ENCODE measurements at regions not wholly inside any gene's neighbourhood (a gene's known extent, or its start where the extent isn't known, plus 50 kb on each side); places are given as distances from the start of the nearest gene placed in this dataset.

DNA sequence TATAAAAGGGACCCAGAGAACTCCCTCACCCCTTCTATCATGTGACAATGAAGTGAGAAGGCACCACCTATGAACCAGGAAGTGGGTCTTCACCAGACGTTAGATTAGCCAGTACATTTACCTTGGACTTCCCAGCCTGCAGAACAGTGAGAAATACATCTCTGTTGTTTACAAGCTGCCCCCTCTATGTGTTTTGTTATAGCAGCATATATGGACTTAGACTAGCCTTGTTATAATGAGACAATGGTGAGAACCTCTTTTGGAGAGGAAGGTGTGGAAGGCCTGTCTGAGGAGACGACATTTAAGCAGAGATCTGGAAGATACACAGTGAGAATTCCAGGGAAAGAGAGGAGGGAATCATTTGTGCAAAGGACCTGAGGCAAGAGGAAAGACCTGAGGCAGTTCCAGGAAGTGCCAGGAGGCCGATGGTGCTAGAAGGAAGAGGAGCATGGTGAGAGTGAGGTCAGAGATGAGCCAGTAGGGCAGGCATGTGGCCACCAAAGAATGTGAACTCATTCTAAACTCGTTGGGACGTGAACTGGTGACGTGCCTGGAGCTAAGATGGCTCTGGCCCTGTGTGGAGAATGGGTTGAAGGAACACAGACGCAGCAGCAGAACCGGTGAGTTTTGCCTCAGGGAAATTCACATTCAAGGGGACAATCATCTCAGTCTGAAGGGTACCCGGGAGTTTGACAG, 98.9 kb upstream of the IRF2BP2 start:
- no peak for DNase-seq

DNA sequence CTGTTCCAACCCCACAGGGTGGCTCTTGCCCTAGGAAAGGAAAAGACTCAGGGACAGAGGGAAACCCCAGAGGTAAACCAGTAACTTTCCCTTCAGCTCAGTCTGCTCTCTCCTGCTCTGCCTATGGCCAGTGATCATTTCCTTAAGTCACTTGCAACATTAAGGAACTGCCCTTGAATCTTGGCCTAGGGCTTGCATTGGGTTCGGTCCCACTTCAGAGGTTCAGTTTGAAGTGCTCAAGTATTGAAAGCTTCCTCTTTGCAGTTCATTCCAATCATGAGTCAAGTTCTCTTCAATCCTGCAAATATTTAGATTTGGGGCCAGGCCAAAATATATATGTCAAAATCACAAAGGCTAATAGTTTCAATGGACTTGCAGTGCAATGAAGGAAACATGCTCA, 97.7 kb upstream of the IRF2BP2 start:
- no peak for DNase-seq

DNA sequence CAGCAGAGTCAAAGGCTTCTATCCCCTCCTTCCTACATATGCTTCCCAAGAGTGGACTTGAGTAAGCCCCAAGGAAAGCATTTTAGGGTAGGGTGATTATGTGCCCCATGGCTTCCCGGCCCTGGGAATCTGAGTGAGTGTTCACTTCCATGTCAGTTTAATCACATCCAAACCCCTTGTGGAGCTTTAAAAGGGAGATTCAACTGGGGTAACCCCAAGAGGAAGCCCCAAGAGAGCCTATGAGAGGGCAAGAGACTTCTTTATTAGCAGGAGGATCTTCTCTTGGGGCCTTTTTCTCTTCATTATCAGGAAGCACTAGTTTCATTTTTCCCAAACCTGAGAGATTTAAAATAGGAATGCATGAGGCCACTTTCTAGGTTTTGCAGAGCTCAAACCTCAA, 97.0 kb upstream of the IRF2BP2 start:
- no peak for DNase-seq

DNA sequence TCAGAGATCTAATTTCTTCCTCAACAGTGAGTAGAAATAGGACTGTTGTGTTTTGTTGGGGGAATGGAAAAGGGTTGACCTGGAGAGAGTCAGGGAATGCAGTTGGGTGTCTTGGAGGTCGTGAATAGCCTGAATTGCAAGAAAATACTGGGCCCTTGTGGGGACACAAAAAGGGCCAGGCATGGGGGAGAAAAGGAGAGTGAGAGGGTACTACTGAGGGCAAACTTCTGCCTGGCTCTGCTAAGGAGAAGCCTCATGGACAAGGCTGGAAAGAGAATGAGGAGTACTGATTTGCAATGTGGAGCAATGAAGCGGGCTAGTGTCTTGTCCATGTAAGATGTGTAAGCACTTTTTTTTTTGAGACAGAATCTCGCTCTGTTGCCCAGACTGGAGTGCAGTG, 96.2 kb upstream of the IRF2BP2 start:
- no peak for DNase-seq

DNA sequence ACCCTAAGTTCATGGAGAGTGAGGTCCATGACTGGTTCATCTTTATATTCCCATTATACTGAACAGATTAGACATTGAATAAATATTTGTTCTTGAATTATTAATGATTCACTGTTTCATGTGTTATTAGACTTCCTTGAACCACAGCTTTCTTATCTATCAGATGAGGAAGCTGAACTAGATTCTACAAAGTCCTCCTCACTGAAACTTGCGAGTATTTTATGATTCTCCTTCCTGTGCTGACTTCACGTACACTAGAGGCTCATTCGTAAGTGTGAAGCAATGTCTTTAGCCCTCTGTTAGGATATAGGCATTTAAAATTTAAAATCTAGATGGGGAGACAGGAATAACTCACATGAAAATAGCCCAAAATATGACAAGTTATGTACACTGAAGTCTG, 95.6 kb upstream of the IRF2BP2 start:
- DNase-seq: no peak

DNA sequence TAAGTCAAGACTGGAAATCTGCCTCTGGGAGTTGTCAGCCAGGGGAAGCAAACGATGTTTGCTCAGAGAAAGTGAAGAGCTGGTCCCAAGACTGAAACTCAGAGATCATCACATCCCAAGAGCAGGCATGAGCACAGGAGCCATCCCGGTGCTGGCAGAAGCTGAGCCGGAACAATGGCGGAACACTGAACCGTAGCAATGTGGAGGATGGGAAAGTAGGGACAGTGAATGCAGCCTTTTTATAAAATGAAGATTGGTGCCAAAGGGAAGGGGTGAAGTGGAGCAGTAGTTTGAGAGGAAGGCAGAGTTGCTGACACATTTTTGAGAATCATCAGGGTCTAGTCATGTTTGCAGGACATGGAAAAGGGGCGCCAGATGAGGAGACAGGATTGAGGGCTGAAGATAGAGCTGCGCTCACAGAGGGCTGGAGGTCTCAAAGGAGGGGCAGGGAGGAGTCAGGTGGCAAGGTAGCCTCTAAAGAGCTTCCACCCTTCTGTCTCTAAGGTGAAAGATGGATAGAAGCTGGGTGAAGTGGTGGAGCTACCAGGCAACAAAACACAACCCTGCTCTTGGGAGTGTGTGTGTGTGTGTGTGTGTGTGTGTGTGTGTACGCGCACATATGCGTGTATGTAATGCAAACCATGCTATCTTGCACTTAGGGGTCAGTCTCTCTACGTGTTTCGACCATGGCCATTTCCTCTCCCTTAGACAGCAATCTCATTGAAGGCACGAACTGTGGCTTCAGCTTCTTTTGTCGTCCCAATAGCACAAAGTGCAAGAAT, 94.3 kb upstream of the IRF2BP2 start:
- no peak for DNase-seq

DNA sequence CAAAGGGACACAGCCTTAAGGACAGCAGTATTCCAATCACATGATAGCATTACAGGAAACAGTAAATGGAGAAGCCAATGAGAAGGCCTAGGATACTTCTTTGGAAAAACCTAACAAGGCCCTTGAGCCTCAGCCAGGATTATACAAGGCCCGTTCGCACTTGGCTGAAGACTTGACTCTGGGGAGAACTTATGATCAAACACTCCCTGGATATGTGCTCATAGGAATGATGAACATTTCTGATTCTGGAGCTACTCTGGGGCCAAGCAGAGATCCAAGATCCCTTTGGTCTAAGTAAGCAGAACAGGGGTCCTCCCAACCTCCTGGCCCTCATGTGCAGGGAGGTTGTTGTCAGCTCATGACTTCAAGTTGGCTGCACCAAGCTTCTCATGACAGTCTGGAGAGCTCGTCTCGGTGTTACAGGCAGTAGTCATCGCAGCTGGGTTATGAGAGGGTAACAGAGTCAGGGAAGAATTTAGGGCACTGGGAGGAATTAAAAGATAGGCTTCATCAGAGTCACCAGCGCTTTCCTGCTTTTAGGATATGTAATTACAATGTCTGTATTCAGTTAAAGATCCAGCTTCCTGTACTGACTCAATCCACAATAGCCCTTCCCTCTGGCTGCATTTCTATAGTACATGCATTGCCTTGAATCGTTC, 92.5 kb upstream of the IRF2BP2 start:
- no peak for DNase-seq

DNA sequence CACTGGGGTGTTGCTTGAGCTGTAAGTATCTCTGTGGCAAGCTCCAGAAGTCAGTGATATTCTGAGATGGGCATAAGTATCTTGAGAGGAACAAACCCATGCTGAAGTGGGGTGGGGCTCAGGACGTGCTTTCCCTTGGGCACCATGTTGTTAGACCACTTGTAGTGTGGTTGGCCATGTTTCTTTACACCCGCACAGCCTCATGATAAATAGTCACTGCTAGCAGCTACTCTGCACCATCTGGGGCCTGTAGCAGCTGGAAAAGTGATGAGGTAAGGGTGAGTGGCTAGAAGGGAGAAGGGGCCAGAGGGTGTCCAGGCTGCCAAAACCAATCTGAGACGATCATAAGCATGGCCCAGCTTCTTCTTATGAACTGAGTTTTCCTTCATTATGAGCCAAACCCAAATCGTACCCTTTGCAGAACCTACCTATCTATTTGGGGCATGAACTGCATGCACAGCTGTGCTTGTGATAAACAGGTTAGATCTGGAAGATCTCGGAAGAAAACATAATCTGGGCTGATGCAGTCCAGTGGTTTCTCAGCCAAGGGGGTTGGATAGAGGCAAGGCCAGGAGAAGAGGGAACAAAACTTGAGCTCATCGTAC, 91.9 kb upstream of the IRF2BP2 start:
- no peak for DNase-seq

DNA sequence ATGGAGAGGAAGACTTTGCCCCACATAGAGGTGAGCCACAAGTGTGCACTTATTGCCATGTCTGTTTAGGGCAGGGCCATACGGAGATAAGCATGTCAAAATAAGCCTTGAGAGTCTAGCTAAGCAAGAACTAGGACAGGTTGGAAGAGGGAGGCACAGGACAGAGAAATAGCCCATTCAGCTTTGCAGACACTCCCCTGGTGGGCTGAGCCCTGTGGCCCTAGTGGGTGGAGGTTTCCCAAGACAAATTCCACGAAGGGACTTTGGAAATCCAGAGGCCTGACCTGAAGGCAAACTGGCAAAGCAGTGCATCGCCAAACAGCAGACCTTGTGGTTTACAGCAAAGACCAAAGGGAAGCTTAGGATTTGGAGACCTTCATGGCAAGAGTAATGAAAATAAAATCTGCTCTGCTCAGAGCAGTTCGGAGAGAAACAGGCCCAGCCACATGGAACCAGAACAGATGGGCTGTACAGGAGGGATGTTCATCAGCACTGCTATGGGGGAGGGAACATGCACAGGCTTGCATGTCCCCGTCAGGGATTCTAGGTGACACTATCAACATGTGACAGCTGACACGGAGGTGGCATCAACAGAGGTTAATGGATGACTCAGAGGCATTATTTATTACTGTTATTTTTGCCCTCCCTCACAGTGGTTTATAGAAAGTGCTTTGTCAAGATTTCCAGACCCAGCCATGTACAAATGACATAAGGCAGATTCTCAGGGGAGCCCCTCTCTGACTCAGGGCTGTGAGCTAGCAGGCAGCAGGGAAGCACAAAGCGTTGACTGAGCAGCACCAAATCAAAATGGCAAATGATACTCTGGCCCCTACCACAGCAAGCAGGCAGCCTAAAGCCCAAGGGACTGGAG, 90.1 kb upstream of the IRF2BP2 start:
- DNase-seq: no peak

DNA sequence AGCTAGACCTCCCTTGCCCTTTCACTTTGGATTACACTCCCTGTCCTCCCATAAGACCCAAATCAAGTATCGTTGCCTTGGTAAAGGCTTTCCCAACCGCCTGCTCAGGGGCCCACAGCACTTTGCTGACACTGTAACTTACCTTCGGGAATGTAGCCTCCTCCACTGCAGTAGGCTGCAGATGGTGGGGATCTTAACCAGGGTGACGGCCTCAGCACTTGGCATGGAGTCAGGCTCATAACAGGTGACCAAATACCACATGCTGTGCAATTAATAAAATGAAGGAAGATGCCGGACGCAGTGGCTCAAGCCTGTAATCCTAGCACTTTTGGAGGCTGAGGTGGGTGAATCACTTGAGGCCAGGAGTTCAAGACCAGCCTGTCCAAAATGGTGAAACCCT, 88.7 kb upstream of the IRF2BP2 start:
- no peak for DNase-seq

DNA sequence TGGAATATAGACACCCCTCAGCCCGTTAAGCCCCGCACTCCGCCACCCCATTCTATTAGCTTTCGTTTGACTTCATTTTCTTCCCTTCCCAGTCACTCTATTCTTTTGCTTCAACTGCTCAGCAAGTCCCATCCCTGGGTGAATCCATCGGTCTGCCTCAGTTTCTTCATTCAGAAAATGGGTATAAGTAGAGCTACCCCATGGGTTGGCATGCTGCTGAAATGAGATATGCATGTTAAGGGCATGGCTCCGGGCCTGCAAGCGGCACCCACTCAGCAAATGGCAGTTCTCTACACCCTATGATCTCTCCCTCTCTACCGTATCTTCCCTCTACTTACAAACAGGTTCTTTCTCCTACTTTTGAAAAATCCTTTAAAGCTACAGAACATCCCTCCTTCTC, 87.8 kb upstream of the IRF2BP2 start:
- no peak for DNase-seq

DNA sequence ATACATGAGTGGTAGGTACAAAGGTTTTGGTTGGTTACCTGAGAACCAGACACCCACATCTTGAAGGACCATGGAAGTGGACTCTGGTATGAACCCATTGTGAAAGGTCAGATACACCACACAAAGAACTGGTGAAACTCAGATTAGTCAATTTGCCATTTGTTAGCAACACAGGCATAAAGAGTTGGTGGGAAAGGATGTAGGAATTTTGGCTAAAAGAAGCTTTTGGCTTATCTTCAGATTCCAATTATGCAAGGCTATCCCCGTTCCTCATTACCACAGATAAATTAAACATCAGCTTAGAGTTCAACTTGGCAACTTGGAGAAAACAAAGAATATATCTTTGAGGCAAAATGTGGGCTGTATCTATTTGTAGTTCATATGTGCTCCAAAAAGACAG, 87.0 kb upstream of the IRF2BP2 start:
- no peak for DNase-seq

DNA sequence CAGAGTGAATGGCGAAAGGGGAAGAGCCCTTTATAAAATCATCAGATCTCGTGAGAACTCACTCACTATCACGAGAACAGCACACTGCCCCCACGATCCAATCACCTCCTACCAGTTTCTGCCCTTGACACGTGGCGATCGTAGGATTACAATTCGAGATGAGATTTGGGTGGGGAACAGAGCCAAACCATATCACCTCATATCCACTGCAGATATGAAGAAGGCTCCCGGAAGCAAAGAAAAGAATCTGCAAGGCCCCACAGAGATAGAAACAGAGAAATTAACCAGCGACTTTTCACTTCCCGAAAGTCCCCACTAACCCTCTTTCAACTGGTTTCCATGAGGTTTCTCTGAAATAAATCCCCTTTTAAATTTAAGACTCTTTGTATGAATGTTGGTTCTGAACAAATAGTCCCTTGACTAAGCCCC, 86.2 kb upstream of the IRF2BP2 start:
- DNase-seq: no peak

DNA sequence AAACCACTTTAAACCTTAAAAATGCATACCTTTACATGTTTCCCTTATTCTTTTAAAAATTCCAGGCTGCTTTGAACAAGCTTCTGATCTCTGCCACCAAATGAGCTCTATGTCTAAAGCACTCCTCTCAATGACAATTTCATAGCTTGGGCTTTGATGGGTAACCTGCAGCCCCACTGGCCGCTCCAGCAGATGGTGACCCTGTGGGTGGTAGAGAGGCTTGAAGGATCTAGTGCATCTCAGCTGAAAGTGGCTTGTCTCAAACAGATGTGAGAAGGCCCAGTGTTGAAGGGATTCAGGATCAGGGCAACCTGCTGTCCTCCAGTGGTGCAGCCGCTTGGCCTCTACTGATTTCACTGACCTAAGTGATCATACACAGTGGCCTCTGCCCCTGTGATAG, 84.7 kb upstream of the IRF2BP2 start:
- DNase-seq: no peak

DNA sequence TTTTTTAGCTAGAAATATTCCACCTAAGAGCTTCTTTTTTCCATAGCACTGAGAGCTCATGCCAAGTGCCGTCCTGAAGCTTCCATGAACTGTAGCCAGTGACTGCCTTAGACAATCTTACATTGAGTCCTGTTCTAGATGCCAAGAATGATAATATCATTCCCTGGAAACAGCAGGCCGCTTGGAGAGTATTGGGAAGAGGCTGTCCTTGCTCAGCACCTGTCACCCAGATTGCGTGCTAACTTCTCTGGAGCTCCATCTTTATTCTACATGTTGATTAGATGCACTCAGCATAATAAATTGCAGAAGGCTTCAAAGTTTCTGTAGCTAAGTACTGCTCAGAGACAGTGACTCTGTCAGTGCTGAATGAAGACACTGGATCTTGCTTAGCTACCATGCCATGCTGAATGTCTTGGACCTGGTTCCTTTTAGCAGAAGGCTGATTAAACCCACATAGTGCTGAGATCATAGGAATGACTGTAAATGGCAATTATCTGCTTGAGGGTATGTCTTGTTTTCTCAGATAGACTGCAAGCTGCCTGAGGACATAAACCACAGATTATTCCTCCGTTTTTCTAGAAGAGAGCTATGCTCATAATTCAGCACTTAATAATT, 83.1 kb upstream of the IRF2BP2 start:
- no peak for DNase-seq

DNA sequence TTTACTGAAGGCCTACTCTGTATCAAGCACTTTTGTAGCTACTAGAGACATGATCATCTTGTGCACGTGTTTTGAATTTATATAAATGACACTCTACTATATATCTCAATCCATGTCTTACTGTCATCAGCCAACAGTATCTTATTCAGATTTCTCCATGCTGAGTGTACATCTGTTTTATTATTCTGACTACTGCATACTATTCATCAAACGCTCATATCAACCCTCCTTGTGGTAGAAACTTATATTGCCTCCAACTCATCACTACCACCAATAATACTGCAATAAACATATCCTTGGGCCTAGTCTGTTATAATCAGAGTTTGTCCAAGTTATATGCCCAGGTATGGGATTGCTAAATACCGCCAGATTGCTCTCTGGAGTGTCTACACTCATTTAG, 81.6 kb upstream of the IRF2BP2 start:
- no peak for DNase-seq

DNA sequence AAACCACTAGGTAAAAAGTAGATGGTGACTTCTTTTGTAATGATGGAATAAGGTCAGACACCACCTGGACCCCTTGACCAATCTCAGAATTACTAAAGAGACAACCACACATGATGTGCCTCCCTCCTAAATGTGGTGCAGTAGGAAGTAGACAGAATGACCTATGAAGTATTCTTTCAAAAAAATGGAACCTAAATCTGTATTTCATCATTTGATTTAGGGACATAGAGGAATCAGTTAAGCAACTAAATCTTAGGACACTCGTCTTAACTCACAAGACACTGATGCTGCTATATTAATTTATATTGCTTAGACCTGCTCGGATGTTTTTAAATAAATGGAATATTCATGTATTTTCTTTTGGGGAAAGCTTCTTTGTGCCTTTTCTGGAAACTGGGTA, 80.9 kb upstream of the IRF2BP2 start:
- DNase-seq: no peak

DNA sequence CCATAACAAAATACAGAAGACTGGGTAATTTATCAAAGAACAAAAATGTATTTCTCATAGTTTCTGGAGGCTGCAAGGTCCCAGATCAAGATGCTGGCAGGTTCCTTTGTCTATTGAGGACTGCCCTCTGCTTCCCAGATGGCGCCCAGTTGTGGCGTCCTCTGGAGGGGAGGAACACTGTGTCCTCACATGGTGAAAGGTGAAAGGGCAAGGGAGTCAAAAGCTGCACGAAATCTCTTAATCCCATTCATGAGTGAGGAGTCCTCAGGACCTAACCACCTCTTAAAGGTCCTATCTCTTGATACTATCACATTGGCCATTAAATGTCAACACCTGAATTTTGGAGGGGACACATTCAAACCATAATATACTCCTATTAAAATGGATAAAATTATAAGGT, 79.3 kb upstream of the IRF2BP2 start:
- DNase-seq: no peak

DNA sequence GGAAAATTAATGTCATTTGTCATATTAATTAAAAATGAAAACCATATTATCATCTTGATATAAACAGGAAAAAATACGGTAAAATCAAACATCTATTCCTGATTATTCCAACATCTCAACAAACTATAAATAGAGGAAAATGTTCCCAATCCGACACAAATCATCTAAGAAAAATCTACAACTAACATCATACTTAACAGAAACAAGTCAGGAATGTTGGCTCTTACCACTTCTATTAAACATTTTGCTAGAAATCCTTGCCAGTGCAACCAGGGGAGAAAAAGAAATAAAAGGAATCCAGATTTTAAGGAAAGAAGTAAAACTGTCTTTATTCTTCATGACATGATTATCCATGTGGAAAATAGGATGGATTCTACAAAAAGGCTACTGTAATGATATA, 77.0 kb upstream of the IRF2BP2 start:
- DNase-seq: no peak

DNA sequence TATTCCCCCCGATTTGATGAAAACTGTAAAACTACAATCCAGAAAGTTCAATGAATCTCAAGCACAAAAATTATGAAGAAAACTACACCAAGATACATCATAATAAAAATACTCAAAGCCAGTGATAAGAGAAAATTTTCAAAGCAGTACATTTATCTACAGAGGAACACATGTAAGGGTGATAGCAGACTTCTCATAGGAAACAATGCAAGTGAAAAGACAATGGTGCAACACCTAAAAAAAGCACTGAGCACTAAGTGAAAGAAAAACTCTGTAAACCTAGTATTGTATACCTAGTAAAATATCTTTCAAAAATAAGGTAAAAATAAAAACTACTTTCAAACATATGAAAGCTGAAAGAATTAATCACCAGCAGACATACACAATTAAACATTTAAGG, 76.1 kb upstream of the IRF2BP2 start:
- DNase-seq: no peak

DNA sequence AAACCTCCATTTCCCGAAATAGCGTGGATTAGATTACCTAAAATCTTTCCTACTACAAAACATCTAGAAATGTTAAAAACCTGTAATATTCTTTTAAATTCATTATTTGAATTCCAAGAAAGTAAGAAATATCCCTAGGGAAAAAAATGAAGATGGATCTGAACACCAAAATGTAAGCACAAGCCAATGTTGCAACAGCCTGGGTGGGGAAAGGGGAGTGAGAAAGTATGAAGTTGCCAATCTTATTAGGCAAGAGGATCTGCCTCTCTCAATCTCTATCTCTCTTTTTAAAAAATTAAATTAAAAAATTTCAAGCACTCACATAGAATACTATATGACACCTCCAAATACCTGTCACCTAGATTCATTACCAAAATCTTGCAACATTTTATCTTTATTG, 74.9 kb upstream of the IRF2BP2 start:
- no peak for DNase-seq

DNA sequence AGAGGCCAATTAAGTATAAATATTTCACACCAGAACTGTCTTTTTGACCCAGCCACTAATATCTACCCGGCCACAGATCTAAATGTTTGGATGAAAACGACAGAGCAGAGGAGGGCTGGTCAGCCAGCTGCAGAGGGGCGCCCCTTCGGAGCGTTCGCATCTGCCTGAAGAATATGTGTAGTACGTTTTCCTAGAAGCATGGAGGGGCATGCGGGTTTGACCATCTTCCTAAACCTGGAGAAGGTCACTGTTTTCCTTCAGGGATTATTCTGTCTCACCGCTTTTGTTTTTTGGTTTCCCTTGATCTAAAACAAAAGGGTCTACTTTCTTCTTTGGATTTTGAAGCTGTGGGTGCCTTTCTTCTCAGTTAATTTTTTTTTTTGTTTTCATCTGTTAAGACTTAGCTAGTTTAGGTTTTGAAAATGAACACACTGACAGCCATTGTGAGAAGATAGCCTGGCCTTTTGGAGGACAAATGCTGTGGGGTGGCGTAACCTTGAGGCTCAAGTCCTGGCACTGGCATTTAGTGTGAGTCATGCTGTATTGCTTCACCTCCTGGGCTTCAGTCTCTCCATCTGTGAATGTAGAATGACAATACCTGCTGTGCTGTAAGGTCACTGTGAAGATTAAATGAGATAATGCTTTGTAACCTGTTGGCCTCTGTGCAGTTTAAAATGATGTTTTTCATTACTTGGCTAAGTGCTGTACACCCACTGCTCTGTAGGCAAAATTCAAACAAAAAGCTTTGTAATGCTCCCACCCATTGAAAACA, 74.1 kb upstream of the IRF2BP2 start:
- no peak for DNase-seq

All from stimulated activated CD8-positive, alpha-beta memory T cell treated with anti-CD3 and anti-CD28 coated beads, Interleukin-4, amount 100 ng/mL, for 48 hours (primary cell).